Gastrocnemius medialis (tissue), 4 donors: ENCODE measurements at regions not wholly inside any gene's neighbourhood (a gene's known extent, or its start where the extent isn't known, plus 50 kb on each side); places are given as distances from the start of the nearest gene placed in this dataset.

Experiments used
- CTCF ChIP-seq, 5 experiments: fragments of 450-650 bp in 3 of 5; fragments of 200-600 bp in 2 of 5; sonication (generic) in 2 of 5; IDR thresholded peaks in 4 of 5; conservative IDR thresholded peaks in 1 of 5; 1 replicate in 4 of 5; 2 replicates in 1 of 5; pipeline ENCODE4 v1.5.1; 2016 to 2019; ENCODE audit warnings: antibody characterized with exemption in 5 of 5, mild to moderate bottlenecking in 3 of 5, moderate library complexity in 3 of 5
- POLR2A ChIP-seq, 2 donors: fragments of 450-650 bp; IDR thresholded peaks; one replicate each; pipeline ENCODE4 v1.6.1; 2017; ENCODE audit warnings: antibody characterized with exemption in 2 of 2, mild to moderate bottlenecking in 2 of 2, moderate library complexity in 2 of 2

- TF ChIP-seq POLR2A (IDR thresholded peaks at IDR 0.05) (no peak), CTCF (IDR thresholded peaks at IDR 0.05 in 4 of 5, conservative IDR thresholded peaks at IDR 0.05 in 1 of 5) (no peak)
Observed at GRCh38 chr3:55349851-55350250, 137.3 kb downstream of the WNT5A start.
